Parathyroid adenoma (tissue), 2 donors: ENCODE measurements at regions not wholly inside any gene's neighbourhood (a gene's known extent, or its start where the extent isn't known, plus 50 kb on each side); places are given as distances from the start of the nearest gene placed in this dataset.

Source experiments
- H2AFZ ChIP-seq: fragments of 300-600 bp; sonication (generic); one replicate; pipeline ENCODE4 v1.7.0; 2017; ENCODE audit warnings: antibody characterized with exemption, mild to moderate bottlenecking
- H3K27ac ChIP-seq: fragments of 300-600 bp; sonication (generic); one replicate; pipeline ENCODE4 v1.7.0; 2017
- H3K27me3 ChIP-seq: fragments of 300-600 bp; sonication (generic); one replicate; pipeline ENCODE4 v1.7.0; 2017; ENCODE audit warnings: low read length; ENCODE audit not compliant: control insufficient read depth, insufficient read depth
- H3K36me3 ChIP-seq: fragments of 300-600 bp; sonication (generic); one replicate; pipeline ENCODE4 v1.7.0; 2017; ENCODE audit warnings: low read length; ENCODE audit not compliant: control insufficient read depth, insufficient read depth
- H3K4me1 ChIP-seq: fragments of 300-600 bp; sonication (generic); one replicate; pipeline ENCODE4 v1.7.0; 2017; ENCODE audit warnings: control low read depth
- H3K4me2 ChIP-seq: fragments of 300-600 bp; sonication (generic); one replicate; pipeline ENCODE4 v1.7.0; 2017; ENCODE audit warnings: low read length
- H3K4me3 ChIP-seq: fragments of 300-600 bp; sonication (generic); one replicate; pipeline ENCODE4 v1.7.0; 2017; ENCODE audit warnings: low read depth, low read length
- H3K79me2 ChIP-seq: fragments of 300-600 bp; sonication (generic); one replicate; pipeline ENCODE4 v1.7.0; 2017; ENCODE audit warnings: control low read depth
- H3K9ac ChIP-seq: fragments of 300-600 bp; sonication (generic); one replicate; pipeline ENCODE4 v1.7.0; 2017; ENCODE audit warnings: mild to moderate bottlenecking
- H3K9me3 ChIP-seq: fragments of 300-600 bp; sonication (generic); one replicate; pipeline ENCODE4 v1.7.0; 2017; ENCODE audit warnings: low read length; ENCODE audit not compliant: control insufficient read depth
- CTCF ChIP-seq: fragments of 300-600 bp; sonication (generic); IDR thresholded peaks from one replicate; pipeline ENCODE4 v1.7.0; 2017; ENCODE audit warnings: antibody characterized with exemption, mild to moderate bottlenecking
- donor health status: primary hyperparathyroidism.

GRCh38 chr3:73683706-73684105, 59.0 kb upstream of the PDZRN3 start:
- Histone ChIP-seq H3K27ac (no peak overlapping the region), H3K4me2 (no peak overlapping the region), H3K36me3 (no peaks in the 10 kb centered on the region), H3K9me3 (no peaks in the 10 kb centered on the region), H3K27me3 (no peaks in the 10 kb centered on the region), H3K9ac (no peak overlapping the region), H2AFZ (no peak overlapping the region), H3K4me1 (peaks cover 4% of the 10 kb centered on the region), H3K79me2 (no peaks in the 10 kb centered on the region), H3K4me3 (no peak overlapping the region)
- no peak for TF ChIP-seq CTCF

- H3K27me3 ChIP-seq: no peaks in the 10 kb centered on the region
- no peak overlapping the region for H2AFZ ChIP-seq
- H3K9ac ChIP-seq: no peak overlapping the region
- no peaks in the 10 kb centered on the region for H3K9me3 ChIP-seq
- no peak overlapping the region for H3K4me3 ChIP-seq
- no peaks in the 10 kb centered on the region for H3K79me2 ChIP-seq
- no peaks in the 10 kb centered on the region for H3K36me3 ChIP-seq
- no peak for TF ChIP-seq CTCF
- H3K4me2 ChIP-seq: no peak overlapping the region
- peaks cover 4% of the 10 kb centered on the region for H3K4me1 ChIP-seq
- no peak overlapping the region for H3K27ac ChIP-seq
Measured at GRCh38 chr3:73681610-73682009, 56.9 kb upstream of the PDZRN3 start.

- Histone ChIP-seq H3K4me3 (no peak overlapping the region), H3K27me3 (no peaks in the 10 kb centered on the region), H3K79me2 (no peaks in the 10 kb centered on the region), H3K27ac (no peak overlapping the region), H2AFZ (no peak overlapping the region), H3K4me1 (peaks cover 4% of the 10 kb centered on the region), H3K36me3 (no peaks in the 10 kb centered on the region), H3K4me2 (no peak overlapping the region), H3K9me3 (no peaks in the 10 kb centered on the region), H3K9ac (no peak overlapping the region)
- no peak for TF ChIP-seq CTCF
Measured at GRCh38 chr3:73681198-73681597, 56.5 kb upstream of the PDZRN3 start.

GRCh38 chr3:73680391-73681095, 55.8 kb upstream of the PDZRN3 start:
- Histone ChIP-seq H3K4me1 (peaks cover 4% of the 10 kb centered on the region), H2AFZ (peak overlapping the region; percentile 30), H3K4me3 (no peak overlapping the region), H3K79me2 (no peaks in the 10 kb centered on the region), H3K4me2 (peak overlapping the region; percentile 18), H3K9me3 (no peaks in the 10 kb centered on the region), H3K27ac (no peak overlapping the region), H3K9ac (no peak overlapping the region), H3K27me3 (no peaks in the 10 kb centered on the region), H3K36me3 (no peaks in the 10 kb centered on the region)
- no peak for TF ChIP-seq CTCF

GRCh38 chr3:73677336-73678024, 52.7 kb upstream of the PDZRN3 start:
- Histone ChIP-seq H3K79me2 (no peaks in the 10 kb centered on the region), H3K4me1 (peaks cover 4% of the 10 kb centered on the region), H3K4me3 (no peak overlapping the region), H3K27me3 (no peaks in the 10 kb centered on the region), H3K36me3 (no peaks in the 10 kb centered on the region), H2AFZ (no peak overlapping the region), H3K9me3 (no peaks in the 10 kb centered on the region), H3K27ac (no peak overlapping the region), H3K4me2 (no peak overlapping the region), H3K9ac (no peak overlapping the region)
- no peak for TF ChIP-seq CTCF
